Natural killer cell (primary cell): ENCODE measurements at regions not wholly inside any gene's neighbourhood (a gene's known extent, or its start where the extent isn't known, plus 50 kb on each side); places are given as distances from the start of the nearest gene placed in this dataset.

Experiments
- ATAC-seq, 3 donors: fragments of 150-1000 bp in 2 of 3; fragments of 200-7000 bp in 1 of 3; cut with Tn5 transposase; 1 replicate in 1 of 3; 2 replicates in 2 of 3; pipeline ENCODE4 v1.10.0; 2021; ENCODE audit warnings: mild to moderate bottlenecking in 2 of 3, moderate library complexity in 2 of 3
- DNase-seq, 2 donors: peaks; one replicate each; pipeline versions ENCODE4 v3.0.0 to v3.0.0-alpha.2; 2013 to 2021; ENCODE audit warnings: mixed read lengths in 1 of 2
- H3K27ac ChIP-seq: one replicate; pipeline ENCODE4 v1.5.1; 2013; ENCODE audit warnings: mild to moderate bottlenecking, low read length
- H3K27me3 ChIP-seq: one replicate; pipeline ENCODE4 v1.6.1; 2013; ENCODE audit warnings: low read length; ENCODE audit not compliant: control insufficient read depth, insufficient read depth
- H3K36me3 ChIP-seq: one replicate; pipeline ENCODE4 v1.6.1; 2013; ENCODE audit warnings: low read length; ENCODE audit not compliant: control insufficient read depth, insufficient read depth
- H3K4me1 ChIP-seq: one replicate; pipeline ENCODE4 v1.6.1; 2013; ENCODE audit warnings: low read length; ENCODE audit not compliant: control insufficient read depth, insufficient read depth
- H3K4me3 ChIP-seq: one replicate; pipeline ENCODE4 v1.5.1; 2013; ENCODE audit warnings: low read length
- H3K9me3 ChIP-seq: one replicate; pipeline ENCODE4 v1.6.1; 2013; ENCODE audit warnings: low read length; ENCODE audit not compliant: control insufficient read depth, insufficient read depth
- H3K27ac Mint-ChIP-seq, 2 donors: one replicate each; pipeline ENCODE4 v1.8.0; 2022; ENCODE audit warnings: mild to moderate bottlenecking in 2 of 2, mixed read lengths in 2 of 2, moderate library complexity in 1 of 2
- H3K27me3 Mint-ChIP-seq, 2 donors: one replicate each; pipeline ENCODE4 v1.8.0; 2022; ENCODE audit warnings: low read depth in 2 of 2, mixed read lengths in 2 of 2
- H3K36me3 Mint-ChIP-seq: one replicate; pipeline ENCODE4 v1.8.0; 2022; ENCODE audit warnings: mixed read lengths
- H3K4me1 Mint-ChIP-seq, 2 donors: one replicate each; pipeline ENCODE4 v1.8.0; 2022; ENCODE audit warnings: mixed read lengths in 2 of 2
- H3K4me3 Mint-ChIP-seq: one replicate; pipeline ENCODE4 v1.8.0; 2022; ENCODE audit warnings: mild to moderate bottlenecking, moderate library complexity, mixed read lengths
- H3K9me3 Mint-ChIP-seq, 2 donors: one replicate each; pipeline ENCODE4 v1.8.0; 2022; ENCODE audit warnings: mixed read lengths in 2 of 2
- CTCF ChIP-seq: fragments of 200-600 bp; IDR thresholded peaks from one replicate; pipeline ENCODE4 v1.8.0; 2022; ENCODE audit warnings: antibody characterized with exemption
- WGBS: methylation state at CpG from one replicate; pipeline ENCODE4 v1.1.7; 2013; ENCODE audit warnings: missing lambda C conversion rate; ENCODE audit not compliant: insufficient coverage; 5-methylcytosine and 5-hydroxymethylcytosine counted together
- intact Hi-C: fragments of 100-400 bp; cut with micrococcal nuclease; formaldehyde crosslinking; loops from one replicate; pipeline ENCODE4 v1.14.2; 2022

GRCh38 chr19:32254509-32254890, 90.9 kb upstream of the ZNF507 start:
- no peaks in the 10 kb centered on the region for H3K4me1 Mint-ChIP-seq
- H3K36me3 ChIP-seq = no peaks in the 10 kb centered on the region
- no peaks in the 10 kb centered on the region for H3K9me3 Mint-ChIP-seq
- H3K9me3 ChIP-seq = no peaks in the 10 kb centered on the region
- H3K36me3 Mint-ChIP-seq = no peaks in the 10 kb centered on the region
- DNase-seq (no peak), ATAC-seq (no peak)
- H3K27me3 ChIP-seq = no peaks in the 10 kb centered on the region
- H3K4me1 ChIP-seq = no peaks in the 10 kb centered on the region
- no peak overlapping the region for H3K27ac ChIP-seq
- TF ChIP-seq CTCF = no peak
- 45% methylated on average over 4 of the region's 6 CpGs for WGBS
- H3K4me3 ChIP-seq = no peak overlapping the region
- intact Hi-C loops = no loop called here
- H3K27ac Mint-ChIP-seq = no peak overlapping the region
- H3K27me3 Mint-ChIP-seq = peaks cover 7 to 8% of the 10 kb centered on the region in 2 donors
- H3K4me3 Mint-ChIP-seq = no peak overlapping the region

GRCh38 chr19:32255536-32256295, 89.7 kb upstream of the ZNF507 start:
- intact Hi-C loops = no loop called here

DNA sequence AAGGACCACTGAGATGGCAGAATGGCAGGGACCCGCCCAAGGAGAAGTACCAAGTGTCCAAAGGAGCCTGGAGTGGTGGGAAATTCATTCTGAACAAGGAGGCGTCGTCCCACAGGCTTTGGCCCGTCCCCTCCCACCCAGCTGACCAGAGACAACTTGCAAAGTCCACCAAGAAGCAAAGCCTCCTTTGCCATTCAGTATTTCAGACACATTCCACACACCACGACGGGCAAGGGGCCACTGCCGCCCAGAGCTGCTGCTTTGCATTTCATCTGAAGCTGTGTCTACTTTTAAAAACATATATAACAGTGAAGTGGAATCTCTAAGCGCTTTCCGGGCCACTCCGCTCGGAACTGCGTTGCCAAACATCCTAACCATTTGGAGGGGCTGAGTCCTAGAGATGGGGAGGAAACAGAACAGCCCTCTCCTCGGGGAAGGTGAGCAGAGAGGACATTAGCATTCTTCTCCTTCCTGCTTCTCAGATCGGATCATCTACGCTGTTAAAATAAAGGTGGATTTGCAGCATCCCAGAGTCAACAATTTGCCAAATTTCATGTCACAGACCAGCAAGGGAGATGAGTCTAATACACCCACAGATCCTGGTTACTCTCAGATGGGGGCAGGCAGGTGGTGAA, 89.0 kb upstream of the ZNF507 start:
- no peak overlapping the region for H3K4me3 ChIP-seq
- Mint-ChIP-seq H3K4me3 (no peak overlapping the region), H3K36me3 (no peaks in the 10 kb centered on the region), H3K4me1 (no peaks in the 10 kb centered on the region), H3K27me3 (peaks cover 0 to 7% of the 10 kb centered on the region in 2 donors), H3K27ac (no peak overlapping the region), H3K9me3 (no peaks in the 10 kb centered on the region)
- H3K27me3 ChIP-seq = no peaks in the 10 kb centered on the region
- DNase-seq (no peak), ATAC-seq (no peak)
- no peaks in the 10 kb centered on the region for H3K4me1 ChIP-seq
- TF ChIP-seq CTCF = no peak
- no peaks in the 10 kb centered on the region for H3K36me3 ChIP-seq
- H3K27ac ChIP-seq = no peak overlapping the region
- intact Hi-C loops = no loop called here
- H3K9me3 ChIP-seq = no peaks in the 10 kb centered on the region
- 73% methylated on average over 15 of the region's 15 CpGs for WGBS

More at GRCh38 chr19:32255536-32256295, 89.7 kb upstream of the ZNF507 start:
- H3K36me3 ChIP-seq = no peaks in the 10 kb centered on the region
- no peaks in the 10 kb centered on the region for H3K36me3 Mint-ChIP-seq
- H3K27me3 Mint-ChIP-seq = peaks cover 0 to 7% of the 10 kb centered on the region in 2 donors
- no peak for DNase-seq
- H3K4me1 Mint-ChIP-seq = no peaks in the 10 kb centered on the region
- no peak overlapping the region for H3K4me3 ChIP-seq
- H3K27me3 ChIP-seq = no peaks in the 10 kb centered on the region
- H3K9me3 Mint-ChIP-seq = no peaks in the 10 kb centered on the region
- WGBS = 90% methylated on average over 7 of the region's 8 CpGs
- H3K9me3 ChIP-seq = no peaks in the 10 kb centered on the region
- no peaks in the 10 kb centered on the region for H3K4me1 ChIP-seq
- TF ChIP-seq CTCF = no peak
- no peak overlapping the region for H3K4me3 Mint-ChIP-seq
- no peak overlapping the region for H3K27ac Mint-ChIP-seq
- no peak overlapping the region for H3K27ac ChIP-seq
- no peak for ATAC-seq
